HG03432 (cell line): ENCODE measurements at regions not wholly inside any gene's neighbourhood (a gene's known extent, or its start where the extent isn't known, plus 50 kb on each side); places are given as distances from the start of the nearest gene placed in this dataset.
"Not testable (repeated sequence)": the region's sequence is repeated elsewhere in the genome, so short reads cannot be mapped to it uniquely, and the experiment has no call there.

Experiments
- ATAC-seq: cut with Tn5 transposase; IDR thresholded peaks from one replicate; pipeline ENCODE4 v1.9.1; 2021; ENCODE audit warnings: mild to moderate bottlenecking, moderate library complexity; ENCODE audit not compliant: unreplicated experiment

GRCh38 chr15:69552057-69552815, 99.6 kb downstream of the RPLP1 start:
- ATAC-seq, result no peak

GRCh38 chr15:69553686-69554085, 101.1 kb downstream of the RPLP1 start:
- no peak for ATAC-seq

- ATAC-seq, result no peak
Measured at GRCh38 chr15:69554279-69554961, 101.8 kb downstream of the RPLP1 start.

- ATAC-seq, result no peak
Measured at GRCh38 chr15:69555080-69555479, 102.5 kb downstream of the RPLP1 start.

GRCh38 chr15:69556344-69556743, 103.7 kb downstream of the RPLP1 start:
- ATAC-seq, result no peak

GRCh38 chr15:69557020-69557706, 104.5 kb downstream of the RPLP1 start:
- no peak for ATAC-seq

- ATAC-seq, result no peak
Measured at GRCh38 chr15:69557707-69558409, 105.2 kb downstream of the RPLP1 start.

GRCh38 chr15:69559440-69560190, 107.0 kb downstream of the RPLP1 start:
- ATAC-seq, result no peak

GRCh38 chr15:69561071-69561784, 108.6 kb downstream of the RPLP1 start:
- no peak for ATAC-seq

GRCh38 chr15:69562116-69562515, 109.5 kb downstream of the RPLP1 start:
- ATAC-seq, result no peak

GRCh38 chr15:69562564-69562963, 109.9 kb downstream of the RPLP1 start:
- ATAC-seq, result no peak

GRCh38 chr15:69565066-69565655, 112.5 kb downstream of the RPLP1 start:
- ATAC-seq, result no peak

GRCh38 chr15:69567238-69567760, 114.7 kb downstream of the RPLP1 start:
- not testable (repeated sequence) for ATAC-seq

- no peak for ATAC-seq
Measured at GRCh38 chr15:69568173-69569009, 115.8 kb downstream of the RPLP1 start.

GRCh38 chr15:69570454-69570853, 117.8 kb downstream of the RPLP1 start:
- ATAC-seq, result no peak

GRCh38 chr15:69570997-69571396, 118.4 kb downstream of the RPLP1 start:
- ATAC-seq, result no peak

GRCh38 chr15:69573278-69573677, 120.7 kb downstream of the RPLP1 start:
- not testable (repeated sequence) for ATAC-seq

- no peak for ATAC-seq
Measured at GRCh38 chr15:69573815-69574475, 121.3 kb downstream of the RPLP1 start.
